MM.1S (cell line): ENCODE measurements at regions not wholly inside any gene's neighbourhood (a gene's known extent, or its start where the extent isn't known, plus 50 kb on each side); places are given as distances from the start of the nearest gene placed in this dataset.

Experiments used
- DNase-seq: peaks from one replicate; pipeline ENCODE4 v3.0.0-alpha.2; 2015
- H2AFZ ChIP-seq: fragments of 300-600 bp; sonication (generic); 2 replicates; pipeline ENCODE4 v1.6.0; 2016; ENCODE audit warnings: antibody characterized with exemption, low read length
- H3F3A ChIP-seq: fragments of 300-600 bp; sonication (generic); 2 replicates; pipeline ENCODE4 v1.6.1; 2016; ENCODE audit warnings: mild to moderate bottlenecking, antibody characterized with exemption, low read length, moderate library complexity, mixed read lengths; ENCODE audit not compliant: insufficient read depth
- H3K27ac ChIP-seq: fragments of 300-600 bp; sonication (generic); 2 replicates; pipeline ENCODE4 v1.5.1; 2016; ENCODE audit warnings: mild to moderate bottlenecking, low read length
- H3K27me3 ChIP-seq: fragments of 300-600 bp; sonication (generic); replicated peaks from 2 replicates; pipeline ENCODE4 v1.6.0; 2016; ENCODE audit warnings: low read length; ENCODE audit not compliant: insufficient read depth
- H3K36me3 ChIP-seq: fragments of 300-600 bp; sonication (generic); replicated peaks from 2 replicates; pipeline ENCODE4 v1.6.1; 2016; ENCODE audit warnings: mild to moderate bottlenecking, low read length, mixed read lengths; ENCODE audit not compliant: insufficient read depth
- H3K4me1 ChIP-seq: fragments of 300-600 bp; sonication (generic); 2 replicates; pipeline ENCODE4 v1.6.1; 2016; ENCODE audit warnings: low read length, mixed read lengths
- H3K4me2 ChIP-seq: fragments of 300-600 bp; sonication (generic); 2 replicates; pipeline ENCODE4 v1.6.0; 2016; ENCODE audit warnings: low read depth, low read length
- H3K4me3 ChIP-seq: fragments of 300-600 bp; sonication (generic); 2 replicates; pipeline ENCODE4 v1.5.1; 2016; ENCODE audit warnings: low read length, mixed read lengths
- H3K79me2 ChIP-seq: fragments of 300-600 bp; sonication (generic); 2 replicates; pipeline ENCODE4 v1.6.1; 2016; ENCODE audit warnings: mixed run types, low read length, mixed read lengths
- H3K9ac ChIP-seq: fragments of 300-600 bp; sonication (generic); 2 replicates; pipeline ENCODE4 v1.6.1; 2016; ENCODE audit warnings: low read length, mixed read lengths
- H3K9me2 ChIP-seq: fragments of 300-600 bp; sonication (generic); replicated peaks from 2 replicates; pipeline ENCODE4 v1.6.1; 2016; ENCODE audit warnings: mild to moderate bottlenecking, low read length, mixed read lengths; ENCODE audit not compliant: insufficient read depth
- H3K9me3 ChIP-seq: fragments of 300-600 bp; sonication (generic); replicated peaks from 2 replicates; pipeline ENCODE4 v1.6.1; 2016; ENCODE audit warnings: mild to moderate bottlenecking, low read length, mixed read lengths; ENCODE audit not compliant: insufficient read depth
- H4K20me1 ChIP-seq: fragments of 300-600 bp; sonication (generic); 2 replicates; pipeline ENCODE4 v1.6.1; 2016; ENCODE audit warnings: mild to moderate bottlenecking, low read length, moderate library complexity, mixed read lengths; ENCODE audit not compliant: insufficient read depth
- CTCF ChIP-seq: fragments of 300-600 bp; sonication (generic); IDR thresholded peaks from 2 replicates; pipeline ENCODE4 v1.5.1; 2016; ENCODE audit warnings: antibody characterized with exemption, low read length, mixed read lengths
- EZH2 ChIP-seq: fragments of 300-600 bp; sonication (generic); optimal IDR thresholded peaks from 2 replicates; pipeline ENCODE3; 2017; ENCODE audit warnings: low read depth, mild to moderate bottlenecking, antibody characterized with exemption, low read length, mixed read lengths
- EZH2phosphoT487 ChIP-seq: fragments of 300-600 bp; sonication (generic); IDR thresholded peaks from 2 replicates; pipeline ENCODE4 v1.6.1; 2018; ENCODE audit warnings: antibody characterized with exemption, low read length

- Histone ChIP-seq H3K4me3 (no peak overlapping the region), H3K79me2 (no peaks in the 10 kb centered on the region), H3K27ac (no peak overlapping the region), H3K9me3 (no peaks in the 10 kb centered on the region), H2AFZ (no peak overlapping the region), H3K4me2 (no peak overlapping the region), H3F3A (no peaks in the 10 kb centered on the region), H3K9me2 (no peaks in the 10 kb centered on the region), H3K27me3 (no peaks in the 10 kb centered on the region), H3K9ac (no peak overlapping the region), H3K4me1 (no peaks in the 10 kb centered on the region), H3K36me3 (no peaks in the 10 kb centered on the region), H4K20me1 (no peaks in the 10 kb centered on the region)
- no peak for DNase-seq
- TF ChIP-seq EZH2phosphoT487 = no peak
- TF ChIP-seq EZH2 = no peak
- TF ChIP-seq CTCF = no peak
Observed at GRCh38 chr5:97267767-97268166, 84.7 kb upstream of the RIOK2 start.

- no peak overlapping the region for H3K4me2 ChIP-seq
- no peaks in the 10 kb centered on the region for H4K20me1 ChIP-seq
- no peaks in the 10 kb centered on the region for H3K4me1 ChIP-seq
- no peak overlapping the region for H3K4me3 ChIP-seq
- no peaks in the 10 kb centered on the region for H3K79me2 ChIP-seq
- H3K27me3 ChIP-seq = no peaks in the 10 kb centered on the region
- TF ChIP-seq EZH2phosphoT487 (no peak), CTCF (no peak), EZH2 (no peak)
- H3K9me3 ChIP-seq = no peaks in the 10 kb centered on the region
- H3K36me3 ChIP-seq = no peaks in the 10 kb centered on the region
- no peak overlapping the region for H2AFZ ChIP-seq
- no peak for DNase-seq
- H3K27ac ChIP-seq = no peak overlapping the region
- H3F3A ChIP-seq = no peaks in the 10 kb centered on the region
- no peak overlapping the region for H3K9ac ChIP-seq
- H3K9me2 ChIP-seq = no peaks in the 10 kb centered on the region
Observed at GRCh38 chr5:97276474-97277120, 93.5 kb upstream of the RIOK2 start.

GRCh38 chr5:97281257-97281656 is 98.2 kb upstream of the RIOK2 start:
- no peak overlapping the region for H3K27ac ChIP-seq
- H3K79me2 ChIP-seq = no peaks in the 10 kb centered on the region
- no peaks in the 10 kb centered on the region for H3K4me1 ChIP-seq
- H3K36me3 ChIP-seq = no peaks in the 10 kb centered on the region
- no peak overlapping the region for H3K9ac ChIP-seq
- no peak overlapping the region for H2AFZ ChIP-seq
- TF ChIP-seq EZH2phosphoT487 (no peak), EZH2 (no peak), CTCF (no peak)
- H3K27me3 ChIP-seq = no peaks in the 10 kb centered on the region
- no peaks in the 10 kb centered on the region for H3F3A ChIP-seq
- H4K20me1 ChIP-seq = no peaks in the 10 kb centered on the region
- H3K4me2 ChIP-seq = no peak overlapping the region
- no peak for DNase-seq
- no peaks in the 10 kb centered on the region for H3K9me3 ChIP-seq
- H3K9me2 ChIP-seq = no peaks in the 10 kb centered on the region
- no peak overlapping the region for H3K4me3 ChIP-seq
